Gastroesophageal sphincter (tissue), 3 donors: ENCODE measurements at regions not wholly inside any gene's neighbourhood (a gene's known extent, or its start where the extent isn't known, plus 50 kb on each side); places are given as distances from the start of the nearest gene placed in this dataset.

Experiments
- EP300 ChIP-seq: sonication (generic); formaldehyde crosslinking; IDR thresholded peaks from one replicate; pipeline ENCODE4 v1.6.1; 2017; ENCODE audit warnings: antibody characterized with exemption, mild to moderate bottlenecking
- TF ChIP-seq, protein P1 (sequence below), 4 experiments: fragments of 200-600 bp in 2 of 4; fragments of 450-650 bp in 2 of 4; sonication (generic) in 1 of 4; IDR thresholded peaks; one replicate each; pipeline ENCODE4 v1.5.1; 2017 to 2019; ENCODE audit warnings: antibody characterized with exemption in 4 of 4, mild to moderate bottlenecking in 2 of 4, moderate library complexity in 2 of 4

DNA sequence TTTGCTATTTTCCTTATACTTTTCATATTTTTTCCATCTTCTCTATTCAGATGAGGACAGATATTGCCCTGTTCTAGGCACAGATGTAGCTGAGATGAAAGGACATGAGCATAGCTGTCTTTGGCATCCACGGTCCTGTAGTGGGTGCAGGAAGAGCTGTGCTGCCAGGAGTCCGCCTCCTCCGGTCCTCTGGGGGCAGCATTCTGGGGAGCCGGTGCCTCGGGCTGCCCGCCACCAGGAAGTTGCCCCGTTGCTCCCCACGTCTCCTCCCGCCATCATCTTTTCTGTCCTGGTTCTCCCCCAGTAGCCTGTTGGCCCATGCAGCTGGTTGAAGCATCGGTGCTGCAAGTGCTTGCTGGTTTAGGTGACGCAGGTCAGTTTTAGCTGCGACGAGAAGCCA lies 170.0 kb upstream of the IRX4 start:
- TF ChIP-seq EP300 = no peak
- TF ChIP-seq, protein P1, sequence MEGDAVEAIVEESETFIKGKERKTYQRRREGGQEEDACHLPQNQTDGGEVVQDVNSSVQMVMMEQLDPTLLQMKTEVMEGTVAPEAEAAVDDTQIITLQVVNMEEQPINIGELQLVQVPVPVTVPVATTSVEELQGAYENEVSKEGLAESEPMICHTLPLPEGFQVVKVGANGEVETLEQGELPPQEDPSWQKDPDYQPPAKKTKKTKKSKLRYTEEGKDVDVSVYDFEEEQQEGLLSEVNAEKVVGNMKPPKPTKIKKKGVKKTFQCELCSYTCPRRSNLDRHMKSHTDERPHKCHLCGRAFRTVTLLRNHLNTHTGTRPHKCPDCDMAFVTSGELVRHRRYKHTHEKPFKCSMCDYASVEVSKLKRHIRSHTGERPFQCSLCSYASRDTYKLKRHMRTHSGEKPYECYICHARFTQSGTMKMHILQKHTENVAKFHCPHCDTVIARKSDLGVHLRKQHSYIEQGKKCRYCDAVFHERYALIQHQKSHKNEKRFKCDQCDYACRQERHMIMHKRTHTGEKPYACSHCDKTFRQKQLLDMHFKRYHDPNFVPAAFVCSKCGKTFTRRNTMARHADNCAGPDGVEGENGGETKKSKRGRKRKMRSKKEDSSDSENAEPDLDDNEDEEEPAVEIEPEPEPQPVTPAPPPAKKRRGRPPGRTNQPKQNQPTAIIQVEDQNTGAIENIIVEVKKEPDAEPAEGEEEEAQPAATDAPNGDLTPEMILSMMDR (IDR thresholded peaks at IDR 0.05) = no peak
